Erythroblast (primary cell): ENCODE measurements at regions not wholly inside any gene's neighbourhood (a gene's known extent, or its start where the extent isn't known, plus 50 kb on each side); places are given as distances from the start of the nearest gene placed in this dataset.

Experiments used
- DNase-seq, 2 experiments: peaks; one replicate each; lab custom pipeline; 2025; lab: John Stamatoyannopoulos, UW
- GATA1 ChIP-seq: IDR thresholded peaks from 2 replicates; pipeline ENCODE4 v1.6.1; 2011; ENCODE audit warnings: low read depth, mild to moderate bottlenecking, control low read depth, low read length, moderate library complexity
- POLR2A ChIP-seq: IDR thresholded peaks from 2 replicates; pipeline ENCODE4 v1.6.1; 2011; ENCODE audit warnings: mild to moderate bottlenecking, low read length

DNA sequence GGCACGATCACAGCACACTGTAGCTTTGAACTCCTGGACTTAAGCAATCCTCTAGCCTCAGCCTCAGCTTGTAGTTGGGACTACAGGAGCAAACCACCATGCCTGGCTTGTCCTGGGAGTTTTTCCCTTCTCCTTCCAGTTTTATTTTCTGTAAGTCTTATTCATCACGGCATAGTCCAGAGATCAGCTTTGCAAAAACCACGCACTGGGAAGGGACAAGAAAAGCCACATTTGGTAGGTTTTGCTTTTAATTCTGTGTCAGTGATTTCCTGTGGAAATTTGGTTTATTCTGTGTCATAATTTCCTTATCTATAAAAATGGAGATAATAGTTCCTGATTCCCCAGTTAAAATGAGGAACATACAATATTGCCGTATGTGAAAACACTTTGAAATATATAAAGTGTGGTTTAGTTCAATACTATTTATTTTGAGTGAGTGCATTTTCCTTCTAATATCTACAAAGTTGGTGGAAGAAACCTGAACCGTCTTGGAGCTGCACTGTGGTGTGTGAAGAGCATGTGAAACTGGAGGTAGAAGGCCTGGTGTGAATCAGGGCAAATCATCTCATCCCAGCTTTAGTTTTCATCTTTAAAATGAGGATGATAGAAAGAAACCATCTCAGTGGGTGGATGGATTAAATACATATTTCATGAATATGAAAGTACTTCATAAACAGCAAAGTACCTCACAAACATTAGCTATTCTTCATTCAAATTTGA lies 92.8 kb upstream of the ELL2 start:
- no peak for DNase-seq
- TF ChIP-seq POLR2A: no peak
- TF ChIP-seq GATA1: no peak

GRCh38 chr5:96053063-96053735 lies 91.5 kb upstream of the ELL2 start:
- no peak for DNase-seq
- no peak for TF ChIP-seq POLR2A
- no peak for TF ChIP-seq GATA1

DNA sequence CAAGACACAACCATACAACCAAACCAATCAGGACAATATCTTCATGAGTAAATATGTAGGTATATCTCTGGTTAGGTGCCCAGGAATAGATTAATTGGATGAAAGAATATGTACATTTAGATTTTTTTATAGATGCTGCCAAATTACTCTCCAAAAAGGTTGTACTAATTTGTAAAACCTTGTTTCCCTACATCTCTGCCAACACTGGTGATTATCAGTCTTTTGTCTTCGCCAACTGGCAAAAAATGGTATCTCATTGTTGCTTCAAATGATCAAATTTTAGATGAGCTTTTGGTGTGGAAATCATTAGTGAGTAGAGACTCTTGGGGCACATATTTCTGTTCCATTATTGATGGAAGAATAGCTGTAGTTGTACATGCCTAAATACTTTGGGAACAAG lies 90.7 kb upstream of the ELL2 start:
- no peak for TF ChIP-seq GATA1
- TF ChIP-seq POLR2A: no peak
- no peak for DNase-seq

- no peak for TF ChIP-seq GATA1
- no peak for TF ChIP-seq POLR2A
- no peak for DNase-seq
Observed at GRCh38 chr5:96051401-96051830, 89.8 kb upstream of the ELL2 start.

GRCh38 chr5:96050273-96050880 lies 88.7 kb upstream of the ELL2 start:
- TF ChIP-seq GATA1 (no peak), POLR2A (no peak)
- peak; percentile 21 to 27 for DNase-seq

DNA sequence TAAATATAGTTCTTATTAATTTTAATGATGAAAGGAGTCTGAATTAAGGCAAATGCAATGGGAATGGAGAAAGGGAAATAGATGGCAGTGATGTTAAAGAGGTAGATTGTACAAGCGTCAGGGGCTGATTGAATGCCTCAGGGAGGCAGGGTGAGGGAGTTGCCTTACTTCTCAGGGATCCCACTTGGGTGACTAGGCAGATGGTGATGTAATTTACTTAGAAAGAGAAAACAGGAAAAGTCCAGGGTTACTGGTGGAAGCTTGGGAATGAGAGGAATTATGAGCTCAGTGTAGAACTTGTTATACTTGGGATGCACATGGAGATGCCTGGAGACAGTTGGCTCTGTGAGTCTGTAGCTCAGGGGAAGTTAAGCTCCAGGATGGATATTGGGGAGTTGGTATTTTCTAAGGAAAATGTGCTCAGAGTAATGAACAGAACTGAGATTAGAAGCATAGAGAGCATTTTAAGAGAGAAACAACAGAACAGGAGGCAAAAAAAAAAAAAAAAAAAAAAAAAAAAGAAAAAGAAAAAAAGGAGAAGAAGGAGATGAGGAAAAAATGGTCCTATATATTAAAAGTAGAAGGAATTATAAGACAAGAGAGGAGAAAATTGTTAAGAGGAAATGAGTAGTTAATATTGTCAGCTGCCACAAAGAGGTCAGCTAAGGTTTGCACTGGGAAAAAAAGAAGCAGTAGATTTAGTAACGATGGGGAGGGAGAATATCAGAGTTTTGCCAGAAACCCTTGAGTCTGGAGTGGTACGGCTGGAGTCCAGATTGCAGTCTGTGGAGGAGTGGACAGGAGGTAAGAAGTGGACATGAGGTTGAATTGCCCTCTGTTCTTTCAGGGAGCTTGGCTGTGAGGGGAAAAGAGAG lies 88.0 kb upstream of the ELL2 start:
- TF ChIP-seq GATA1 (no peak), POLR2A (no peak)
- peak; percentile 21 to 40 for DNase-seq

DNA sequence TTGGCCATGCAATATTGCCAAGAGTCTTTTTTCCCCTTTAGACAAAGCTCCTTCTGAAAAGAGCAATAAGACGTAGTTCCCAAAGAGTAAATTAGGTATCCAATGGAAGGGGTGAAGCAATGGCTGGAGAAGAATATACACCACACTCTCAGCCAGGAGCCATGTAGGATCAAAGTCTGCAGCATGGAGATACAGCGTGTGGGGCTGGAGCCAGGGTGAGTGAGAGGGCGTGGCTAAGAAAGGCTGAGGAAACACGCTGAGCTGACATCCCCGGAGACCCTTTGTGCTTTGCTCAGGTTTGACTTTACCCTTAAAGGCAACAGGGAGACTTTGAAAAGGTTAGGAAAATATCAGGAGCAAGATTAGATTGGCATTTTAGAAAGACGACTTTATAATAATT lies 87.1 kb upstream of the ELL2 start:
- DNase-seq: peak; percentile 82 to 84
- TF ChIP-seq POLR2A (no peak), GATA1 (no peak)

- TF ChIP-seq GATA1 (no peak), POLR2A (no peak)
- peak in 1 of 2 experiments; percentile 7 for DNase-seq
Observed at GRCh38 chr5:96045888-96046287, 84.2 kb upstream of the ELL2 start.

GRCh38 chr5:96043446-96043845 lies 81.8 kb upstream of the ELL2 start:
- TF ChIP-seq GATA1 (no peak), POLR2A (no peak)

GRCh38 chr5:96037128-96037527 lies 75.5 kb upstream of the ELL2 start:
- TF ChIP-seq POLR2A (no peak), GATA1 (no peak)
- DNase-seq: no peak

More at GRCh38 chr5:96043446-96043845, 81.8 kb upstream of the ELL2 start:
- peak; percentile 20 to 61 for DNase-seq

DNA sequence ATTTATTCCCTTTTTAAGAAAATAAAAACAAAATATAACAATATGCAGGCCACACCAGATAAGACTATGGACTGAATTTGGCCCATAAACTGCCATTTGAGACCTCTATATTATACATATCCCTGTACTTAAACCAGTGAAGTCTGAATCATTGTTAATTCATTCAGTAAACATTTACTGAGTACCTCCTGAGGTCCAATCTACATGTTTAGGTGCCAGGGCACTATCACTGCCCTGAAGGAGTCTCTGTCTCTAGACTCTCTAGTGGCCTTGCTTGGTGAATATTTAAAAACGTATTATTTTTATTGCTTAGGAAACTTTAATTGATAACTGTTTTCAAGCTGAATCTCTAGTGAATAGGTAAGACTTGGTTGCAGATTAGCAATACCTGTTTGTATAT lies 74.7 kb upstream of the ELL2 start:
- DNase-seq: no peak
- TF ChIP-seq POLR2A: no peak
- no peak for TF ChIP-seq GATA1

DNA sequence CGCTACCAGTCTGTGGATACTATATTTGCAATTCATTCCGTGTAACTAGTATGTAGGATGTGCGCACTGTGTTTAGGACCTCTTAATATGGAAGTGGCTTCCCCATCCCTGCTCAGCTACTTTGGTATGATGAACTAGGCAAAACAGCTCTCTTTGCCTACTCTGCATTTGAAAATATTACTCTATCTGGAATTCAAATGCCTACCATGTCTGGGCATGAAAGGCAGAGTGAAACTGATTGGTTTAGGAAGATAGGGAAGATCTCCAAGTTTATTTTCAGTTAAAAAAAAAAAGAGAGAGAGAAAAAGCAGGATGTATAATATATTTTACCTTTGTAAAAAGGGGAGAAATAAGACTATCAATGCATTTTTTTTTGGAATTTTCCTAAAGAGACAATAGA lies 74.1 kb upstream of the ELL2 start:
- TF ChIP-seq POLR2A (no peak), GATA1 (no peak)
- no peak for DNase-seq

- no peak for TF ChIP-seq POLR2A
- TF ChIP-seq GATA1: no peak
- no peak for DNase-seq
Observed at GRCh38 chr5:96033116-96033515, 71.5 kb upstream of the ELL2 start.

- DNase-seq: peak in 1 of 2 experiments; percentile 30
- no peak for TF ChIP-seq GATA1
Observed at GRCh38 chr5:96031811-96032261, 70.2 kb upstream of the ELL2 start.

DNA sequence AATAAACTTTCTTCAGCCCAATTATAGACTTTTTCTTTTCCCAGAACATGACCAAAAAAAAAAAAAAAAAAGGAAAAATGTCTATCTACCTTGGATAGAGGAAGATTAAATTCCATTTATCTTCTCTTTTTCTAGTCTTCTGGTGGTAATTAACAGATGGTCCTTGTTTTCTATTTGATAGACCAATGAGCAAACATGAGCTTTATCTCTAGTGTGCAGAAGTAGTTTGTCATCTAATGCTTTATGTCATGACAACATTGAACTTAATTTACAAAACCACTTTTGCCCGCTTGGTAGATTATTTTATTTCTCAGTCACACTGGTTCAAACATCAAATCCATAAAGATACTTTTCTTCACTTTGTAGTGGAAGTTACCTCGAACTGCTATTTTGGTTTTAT lies 69.5 kb upstream of the ELL2 start:
- DNase-seq: peak; percentile 47 to 83
- TF ChIP-seq POLR2A: no peak
- no peak for TF ChIP-seq GATA1
